GM21529 (cell line): ENCODE measurements at regions not wholly inside any gene's neighbourhood (a gene's known extent, or its start where the extent isn't known, plus 50 kb on each side); places are given as distances from the start of the nearest gene placed in this dataset.

ENCODE experiments used
- ATAC-seq: cut with Tn5 transposase; IDR thresholded peaks from one replicate; pipeline ENCODE4 v1.9.1; 2021; ENCODE audit not compliant: unreplicated experiment

DNA sequence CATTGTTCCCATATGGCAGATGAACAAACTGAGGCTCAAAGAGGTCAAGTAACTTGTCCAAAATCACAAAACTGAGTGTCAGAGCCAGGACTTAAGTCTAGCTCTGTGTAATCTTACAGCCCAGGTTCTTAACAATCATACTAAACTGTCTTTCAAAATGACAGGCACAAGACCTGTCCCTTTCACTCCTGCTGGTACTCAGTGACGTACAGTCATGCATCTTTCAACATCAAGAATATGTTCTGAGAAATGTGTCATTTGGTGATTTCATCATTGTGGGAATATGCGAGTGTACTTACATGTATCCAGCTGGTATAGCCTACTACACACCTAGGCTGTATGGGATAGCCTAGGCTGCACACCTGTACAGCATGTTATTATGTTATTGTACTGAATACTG is 646.8 kb upstream of the WWC1 start:
- no peak for ATAC-seq

DNA sequence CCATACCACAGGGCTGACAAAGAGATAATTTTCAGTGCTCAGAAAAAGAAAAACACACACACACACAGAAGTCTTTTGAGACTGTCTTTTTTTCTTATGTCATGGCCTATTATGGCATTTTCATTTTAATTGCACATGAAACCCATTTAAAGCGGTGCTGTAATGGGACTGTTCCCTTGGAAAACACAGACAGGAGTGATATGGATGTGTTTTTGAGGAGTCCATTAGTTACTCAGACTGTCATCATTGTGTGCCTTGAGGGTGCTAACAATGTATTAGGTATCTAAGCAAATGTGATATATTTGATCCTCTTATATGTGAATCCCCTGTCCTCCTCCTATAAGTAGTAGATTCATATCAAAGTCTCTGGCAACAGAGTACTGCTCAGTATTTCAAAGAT is 642.0 kb upstream of the WWC1 start:
- ATAC-seq = no peak

DNA sequence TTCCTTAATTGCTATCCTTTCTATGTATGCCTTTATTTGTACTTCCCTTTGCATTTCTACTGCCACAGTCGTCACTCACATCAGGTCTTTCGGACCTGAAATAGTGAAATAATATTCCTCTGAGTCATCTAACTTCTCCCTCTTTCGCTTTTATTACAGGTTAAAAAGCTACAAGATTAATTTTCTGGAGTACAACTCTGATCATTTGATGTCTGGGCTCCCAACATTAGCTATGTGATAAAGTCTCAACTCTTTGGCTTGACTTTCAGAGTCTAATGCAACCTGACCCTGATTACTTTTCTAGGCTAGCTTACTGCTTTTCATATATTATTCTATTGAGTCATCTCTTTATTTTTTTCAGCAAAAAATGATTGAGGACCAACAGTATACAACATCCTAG is 638.8 kb upstream of the WWC1 start:
- ATAC-seq = no peak

DNA sequence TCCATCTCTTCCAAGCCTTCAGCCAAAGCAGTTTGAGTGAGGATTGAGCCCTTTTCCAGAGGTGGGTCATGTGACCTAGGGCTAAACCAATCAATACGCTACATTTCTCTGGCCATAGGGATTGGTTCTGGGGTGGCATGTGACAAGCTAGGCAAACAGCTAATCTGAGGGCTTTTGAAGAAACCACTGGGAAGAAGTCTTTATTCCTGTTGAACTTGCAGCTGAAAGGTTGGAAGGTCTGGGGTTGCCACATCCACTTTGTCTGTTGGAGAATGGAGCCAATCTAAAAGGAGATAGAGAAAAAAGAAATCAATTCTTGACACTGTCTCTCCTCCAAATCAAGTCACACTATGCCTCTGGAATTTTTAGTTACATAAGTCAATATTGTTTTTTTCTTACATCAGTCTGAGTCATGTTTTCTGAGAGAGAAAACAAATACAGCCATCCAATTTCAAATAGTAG is 637.8 kb upstream of the WWC1 start:
- ATAC-seq = no peak

DNA sequence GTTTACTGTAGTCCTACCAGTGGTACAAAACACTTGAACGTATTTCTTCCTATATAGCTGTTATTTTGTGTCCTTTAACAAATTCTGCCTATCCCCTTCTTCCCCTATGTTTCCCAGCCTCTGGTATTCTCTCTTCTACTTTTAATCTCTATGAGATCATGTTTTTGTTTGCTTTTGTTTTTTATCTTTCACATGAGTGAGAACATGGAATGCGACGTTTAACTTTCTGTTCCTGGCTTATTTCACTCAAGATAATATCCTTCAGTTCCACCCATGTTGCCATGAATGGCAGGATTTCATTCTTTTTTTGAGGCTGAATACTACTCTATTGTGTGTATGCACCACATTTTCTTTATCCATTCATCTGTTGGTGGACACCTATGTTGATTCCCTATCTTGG is 634.4 kb upstream of the WWC1 start:
- no peak for ATAC-seq

DNA sequence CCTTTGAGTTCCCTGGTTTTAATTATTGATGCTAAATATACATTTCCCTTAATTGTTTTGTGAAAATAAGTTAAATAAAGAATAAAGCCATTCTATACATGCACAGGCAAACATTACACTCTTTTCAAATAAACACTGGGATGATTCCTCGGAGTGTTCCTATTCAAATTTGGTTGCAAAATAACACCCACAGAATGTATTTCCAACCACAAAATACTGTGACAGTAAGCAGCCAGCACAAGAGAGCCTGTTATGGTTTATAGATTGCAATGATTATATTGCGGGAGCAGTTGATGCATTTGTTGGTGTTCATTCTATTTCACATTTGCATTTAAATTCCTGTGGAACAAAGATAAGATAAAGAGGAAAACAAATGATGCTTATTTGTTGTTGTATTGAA is 632.6 kb upstream of the WWC1 start:
- no peak for ATAC-seq

DNA sequence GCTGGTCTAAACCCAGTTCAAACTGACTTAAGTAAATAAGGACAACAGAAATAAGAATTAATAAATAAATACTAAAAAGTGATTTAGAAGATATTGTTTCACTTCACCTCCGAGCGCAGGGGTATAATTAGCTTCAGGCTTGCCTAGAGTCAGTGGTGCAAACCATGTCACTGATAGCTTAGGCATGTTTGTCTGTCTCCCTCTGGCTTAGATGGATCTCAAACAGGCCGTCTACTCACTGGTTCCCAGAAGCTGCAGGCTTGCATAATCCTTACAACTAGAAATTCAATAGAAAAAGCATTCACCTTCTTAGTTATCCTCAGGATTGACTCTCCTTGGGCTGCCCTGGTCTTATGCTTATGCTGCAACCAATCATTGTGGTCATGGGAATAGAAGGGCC is 629.8 kb upstream of the WWC1 start:
- ATAC-seq = no peak

DNA sequence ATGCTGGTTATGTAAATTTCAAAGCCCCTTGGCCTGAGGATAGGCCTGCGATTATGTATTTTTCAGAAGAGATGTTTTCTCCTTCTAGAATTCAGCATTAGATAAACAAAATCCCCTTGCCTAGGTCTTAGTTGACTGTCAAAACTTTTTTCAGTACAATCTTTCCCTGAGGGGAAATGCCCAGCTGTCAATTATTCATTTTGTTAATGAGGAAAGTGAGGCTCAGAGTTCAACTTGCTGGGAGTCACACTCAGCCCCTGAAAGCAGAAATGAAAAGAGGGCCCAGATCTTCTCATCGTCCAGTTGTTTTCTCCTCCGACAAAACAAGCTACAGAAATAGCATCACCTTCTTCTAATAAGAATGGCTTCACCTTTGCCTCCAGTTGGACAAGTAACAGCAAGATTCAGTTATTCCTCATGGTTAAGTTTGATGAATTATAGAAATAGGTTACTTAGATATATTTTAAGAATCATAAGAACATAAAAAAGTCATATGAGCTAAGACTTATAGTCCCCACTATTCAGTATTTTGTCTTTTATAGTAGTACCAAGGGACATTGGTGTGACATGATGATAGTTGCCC is 627.1 kb upstream of the WWC1 start:
- no peak for ATAC-seq

DNA sequence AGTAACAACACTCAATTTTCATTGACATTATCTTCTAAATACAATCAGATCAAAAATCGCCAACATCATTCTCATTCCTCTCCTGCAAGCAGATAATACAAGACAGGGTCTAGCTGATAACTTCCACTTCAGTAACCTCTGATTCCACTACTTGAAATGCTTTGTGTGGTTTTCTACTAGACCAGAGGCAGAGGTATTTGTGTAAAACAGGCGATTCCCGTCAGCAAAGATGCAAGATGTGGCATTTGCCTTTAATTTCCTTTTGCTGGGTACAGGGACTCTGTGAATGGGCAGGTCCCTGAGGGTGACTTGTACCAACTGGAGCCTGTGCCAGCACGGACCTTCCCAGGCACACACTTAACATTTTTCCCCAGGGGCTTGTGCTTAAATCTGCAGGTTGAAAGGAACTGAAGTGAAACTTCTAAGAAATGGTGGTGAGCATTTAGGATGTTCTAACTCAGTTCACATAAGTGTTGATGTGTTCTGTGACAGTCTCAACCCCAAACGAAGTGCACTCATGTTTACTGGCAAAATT is 625.5 kb upstream of the WWC1 start:
- no peak for ATAC-seq

DNA sequence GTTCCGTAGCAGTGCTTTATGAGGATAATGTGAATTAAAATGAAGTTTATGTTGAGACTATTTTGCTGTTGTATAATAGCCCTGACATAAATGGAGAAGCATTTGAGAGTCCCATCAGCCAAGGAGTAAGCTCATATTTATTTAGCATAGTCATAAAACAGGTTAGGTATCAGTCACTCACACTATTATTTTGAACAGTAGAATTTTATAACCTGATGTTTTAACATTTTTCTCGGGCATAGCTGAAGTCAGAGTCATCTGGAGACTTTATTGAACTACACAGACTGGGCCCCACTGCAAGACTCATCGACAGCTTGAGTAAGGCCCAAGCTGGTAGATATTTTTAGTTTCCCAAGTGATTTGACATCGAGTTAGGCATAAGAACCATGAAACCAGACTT is 620.3 kb upstream of the WWC1 start:
- ATAC-seq = no peak

DNA sequence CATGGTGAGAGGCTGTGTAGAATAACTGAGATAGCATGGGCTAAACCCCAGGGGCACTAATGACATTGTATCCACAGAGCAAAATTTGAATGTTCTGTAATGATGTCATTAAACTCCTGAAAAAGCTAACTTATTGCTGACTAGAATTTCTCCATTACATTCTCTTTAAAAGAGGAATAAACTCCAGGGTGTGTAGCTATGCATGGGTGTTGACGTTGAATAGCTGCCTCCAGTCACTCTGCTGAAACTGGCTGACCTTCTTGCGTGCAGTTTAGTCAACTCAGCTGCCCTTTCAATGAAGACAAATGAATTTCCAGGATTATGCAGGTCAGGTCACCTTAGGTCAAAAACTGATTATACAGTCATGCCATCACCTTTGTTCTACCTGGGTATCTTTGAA is 617.5 kb upstream of the WWC1 start:
- ATAC-seq = no peak

DNA sequence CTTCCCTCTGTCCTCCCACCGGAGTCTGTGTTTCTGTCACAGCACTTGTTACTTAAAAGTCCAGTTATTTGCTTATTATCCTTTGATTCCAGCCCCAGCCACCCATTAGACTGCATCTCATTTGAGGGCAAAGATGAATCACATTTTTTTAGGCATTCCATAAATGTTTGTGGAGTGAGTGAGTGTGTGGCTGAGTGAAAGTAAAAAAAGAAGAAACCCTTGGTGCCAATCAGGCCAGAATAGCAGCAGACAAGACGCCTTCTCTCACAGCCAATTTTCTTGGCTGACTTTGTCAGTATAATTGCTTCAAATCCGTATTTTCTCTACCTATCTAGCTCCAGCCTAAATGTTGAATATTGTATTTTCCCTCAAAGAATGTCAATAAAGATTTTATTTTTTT is 613.0 kb upstream of the WWC1 start:
- no peak for ATAC-seq

DNA sequence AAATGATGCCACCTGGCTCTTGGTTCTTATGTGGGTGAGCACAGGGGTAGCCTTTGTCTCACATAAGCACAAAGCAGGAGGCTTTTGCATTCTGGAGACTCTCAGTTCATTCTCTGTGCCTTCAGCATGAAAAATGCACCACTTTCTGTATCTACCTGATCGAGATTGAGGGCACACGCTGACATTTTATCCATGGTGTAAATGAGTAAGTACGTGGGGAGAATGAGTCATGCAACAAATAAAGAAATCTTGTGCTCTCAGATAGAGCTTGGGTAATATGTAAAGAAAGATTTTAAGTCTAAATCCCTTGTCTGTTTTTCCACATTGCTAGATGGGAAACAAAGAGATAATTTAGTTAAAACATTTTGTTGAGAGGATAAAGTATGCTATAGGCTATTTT is 607.2 kb upstream of the WWC1 start:
- ATAC-seq = no peak

DNA sequence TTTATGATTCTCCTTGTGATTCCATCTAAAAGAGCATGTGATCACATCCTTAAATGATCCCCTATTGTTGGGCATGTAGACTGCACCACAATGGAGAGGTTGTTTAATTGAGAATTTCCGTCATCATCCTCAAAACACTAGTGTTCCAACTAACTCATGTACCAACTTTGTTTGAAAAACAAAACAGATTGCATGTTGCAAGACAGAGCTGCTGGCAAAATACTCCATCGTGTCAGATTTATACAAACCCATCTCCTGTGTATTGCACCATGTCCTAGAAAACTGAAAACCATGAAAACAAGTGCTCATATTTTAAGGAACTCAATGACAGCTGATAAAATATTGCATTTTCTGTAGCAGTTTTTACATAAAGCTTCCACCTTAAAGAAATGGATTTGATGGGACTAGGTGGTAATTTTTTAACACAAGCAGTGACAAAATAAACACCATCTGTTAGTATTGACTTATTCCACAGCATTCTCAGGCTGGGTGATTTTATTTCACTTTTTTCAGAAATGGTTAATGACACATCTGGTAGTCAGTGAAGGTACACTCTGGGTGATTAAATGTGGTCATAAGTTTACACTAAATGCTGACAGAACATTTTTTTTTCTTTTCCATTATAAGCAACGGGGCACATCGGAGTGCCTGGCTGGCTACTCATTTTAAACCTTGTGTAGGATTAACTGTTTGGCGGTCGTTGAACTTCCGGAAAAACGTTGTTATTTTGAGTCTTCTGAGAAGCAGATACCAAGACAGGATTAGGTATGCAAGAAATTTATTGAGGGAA is 602.9 kb upstream of the WWC1 start:
- ATAC-seq = no peak

DNA sequence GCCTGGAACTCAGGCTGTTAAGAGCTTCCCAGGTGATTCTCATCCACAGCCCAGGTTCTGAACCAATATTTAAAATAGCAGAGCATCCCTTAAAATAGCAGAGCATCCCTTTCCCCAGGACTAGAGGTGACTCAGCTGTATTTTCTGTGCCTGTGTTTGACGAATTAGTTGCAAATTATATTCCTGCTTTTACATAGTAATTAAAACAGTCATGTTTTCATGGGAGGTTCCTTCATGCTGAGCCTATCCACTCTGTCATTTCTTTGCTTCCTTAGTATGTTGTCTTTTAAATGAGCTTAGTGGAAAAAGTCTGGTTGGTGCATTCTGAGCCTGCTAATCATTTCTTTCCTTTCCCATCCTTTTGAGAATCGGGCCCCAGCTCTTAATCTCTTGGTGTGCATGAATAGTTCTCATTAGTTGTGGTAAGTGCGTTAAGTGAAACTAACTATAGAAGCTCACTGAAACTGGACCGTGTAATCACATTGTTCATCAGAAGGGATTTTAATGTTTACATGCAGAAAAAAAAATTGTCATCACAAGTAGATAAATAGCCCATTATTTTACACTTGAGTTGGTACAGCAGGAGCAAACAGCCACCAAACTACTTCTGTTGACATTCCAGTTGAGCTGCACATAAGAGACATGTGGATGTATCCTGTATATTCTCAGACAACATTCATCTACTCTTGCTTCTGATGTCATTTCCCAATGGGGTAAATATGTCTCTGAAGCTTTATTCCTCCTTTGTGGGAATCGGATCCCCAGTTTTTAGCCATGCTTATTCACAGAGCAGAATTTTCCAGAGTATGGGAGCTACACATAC is 596.9 kb upstream of the WWC1 start:
- ATAC-seq = no peak

DNA sequence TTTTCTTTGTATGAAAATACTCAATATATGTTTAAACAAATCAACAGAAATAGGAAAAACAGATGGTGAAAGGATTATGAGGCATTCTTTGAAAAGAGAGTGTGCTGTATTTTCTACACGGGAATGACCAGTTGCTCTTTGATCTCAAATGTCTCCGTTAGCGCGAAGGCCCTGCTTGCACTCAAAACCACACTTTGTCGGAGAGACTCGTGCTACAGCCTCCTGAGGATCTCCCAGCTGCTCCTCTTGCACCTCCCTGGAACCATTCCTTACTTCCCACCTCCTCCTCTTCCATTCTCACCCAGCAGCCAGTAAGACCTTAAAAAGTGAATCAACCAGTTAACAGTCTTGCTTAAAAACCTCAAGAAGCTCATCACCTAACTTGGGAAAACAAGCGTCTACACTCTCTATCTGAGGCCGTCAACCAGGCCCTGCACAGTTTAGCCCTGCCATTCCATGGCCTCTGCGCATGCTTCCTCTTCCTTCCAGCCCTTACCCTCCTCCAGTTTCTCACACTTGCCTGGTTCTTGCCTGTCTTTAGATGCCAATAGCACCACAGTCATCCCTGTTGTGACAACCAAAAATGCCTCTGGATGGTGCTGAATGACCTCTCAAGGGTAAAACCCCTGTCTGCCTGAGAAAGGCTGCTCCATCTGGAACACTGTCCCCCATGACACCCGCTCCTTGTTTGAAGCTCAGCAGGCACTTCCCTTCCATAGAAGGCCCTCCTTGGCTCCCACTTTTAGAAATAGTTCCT is 594.7 kb upstream of the WWC1 start:
- no peak for ATAC-seq

DNA sequence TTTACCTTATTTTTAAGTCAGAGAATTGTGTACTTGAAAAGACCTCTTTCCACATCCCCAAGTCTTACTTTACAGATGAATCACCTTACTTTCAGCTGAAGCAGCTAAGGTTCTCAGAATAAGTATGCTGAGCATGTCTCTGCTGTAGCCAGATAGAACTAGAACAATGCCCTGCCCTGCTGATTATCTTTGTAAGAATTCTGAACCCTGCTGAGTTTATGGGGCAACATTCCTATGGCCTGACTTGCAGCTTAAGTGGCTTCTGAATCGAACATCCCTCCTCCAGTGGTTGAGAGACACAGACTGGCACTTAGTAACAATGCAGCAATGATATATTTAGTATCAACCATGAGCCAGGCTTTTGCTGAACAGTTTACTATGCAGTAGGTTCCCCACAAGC is 592.0 kb upstream of the WWC1 start:
- no peak for ATAC-seq

DNA sequence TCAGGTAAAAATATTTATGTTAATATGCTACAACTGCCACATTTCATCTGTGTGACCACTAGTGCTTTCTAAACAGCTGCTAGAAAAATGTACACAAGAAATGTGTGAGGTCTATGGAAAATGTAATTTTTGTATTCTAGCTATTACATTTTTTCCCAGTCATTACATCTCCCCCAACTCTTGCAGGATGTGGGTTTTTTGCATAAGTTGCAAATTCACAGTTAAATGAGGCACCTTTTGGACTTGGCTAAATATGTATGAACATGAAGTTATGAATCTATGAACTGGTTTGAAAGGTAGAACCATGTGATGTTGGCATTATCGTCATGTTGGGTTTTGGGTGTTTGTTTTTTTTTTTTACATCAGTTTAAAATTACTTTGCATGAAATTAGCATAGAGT is 590.4 kb upstream of the WWC1 start:
- no peak for ATAC-seq

DNA sequence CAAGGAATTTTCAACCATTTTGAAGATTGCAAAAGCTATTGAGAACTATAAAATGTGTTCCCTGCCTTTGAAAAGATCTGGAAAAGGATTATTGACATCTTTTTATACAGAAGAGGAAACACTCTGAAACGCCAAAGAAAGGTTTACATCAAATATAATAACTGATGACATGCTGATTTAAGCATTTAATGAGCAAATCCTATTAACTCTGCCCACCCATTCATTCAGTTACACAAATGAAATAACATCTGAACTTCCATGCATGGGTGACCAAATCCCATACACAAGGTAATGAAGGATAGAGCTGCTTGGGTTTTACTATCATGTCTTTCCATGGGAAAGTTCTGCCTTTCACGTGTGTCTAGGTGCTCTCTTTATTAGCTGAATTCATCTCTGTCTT is 589.4 kb upstream of the WWC1 start:
- no peak for ATAC-seq

DNA sequence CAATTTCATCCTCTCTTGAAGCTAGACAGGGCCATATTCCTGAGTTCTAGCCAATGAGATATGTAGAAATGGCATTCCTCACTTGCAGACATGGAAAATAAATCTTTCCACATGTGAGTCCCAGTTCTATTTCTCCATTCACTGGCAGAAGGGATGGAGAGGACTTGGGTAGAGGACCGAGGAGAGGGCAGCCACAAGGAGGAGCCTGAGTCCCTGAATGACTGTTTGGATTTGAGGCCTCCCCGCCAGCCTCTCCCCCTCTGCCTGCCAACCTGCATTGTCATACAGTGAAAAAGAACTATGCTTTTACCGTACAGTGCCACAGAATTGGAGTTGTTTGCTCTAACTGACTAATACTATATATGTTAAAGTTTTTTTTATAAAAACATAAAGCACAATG is 583.0 kb upstream of the WWC1 start:
- no peak for ATAC-seq

DNA sequence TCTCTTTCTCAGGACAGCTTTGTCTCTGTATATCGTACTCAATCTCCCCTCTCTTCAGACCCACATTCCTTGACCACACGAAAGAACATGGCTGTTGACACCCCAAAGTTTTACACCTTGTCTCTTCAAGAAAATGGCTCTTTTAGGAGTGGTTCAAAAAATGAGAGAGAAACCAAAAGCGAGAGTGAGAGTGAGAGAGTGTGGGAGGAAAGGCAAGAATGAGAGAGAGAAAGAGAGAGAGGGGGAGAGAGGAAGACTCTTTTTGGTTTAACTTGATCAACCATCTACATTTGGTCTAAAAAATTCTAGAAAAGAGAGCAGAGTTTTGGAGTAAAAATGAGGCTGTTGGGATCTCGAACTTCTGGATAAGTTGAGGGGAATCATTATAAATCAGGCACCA is 581.8 kb upstream of the WWC1 start:
- peak; percentile 75 for ATAC-seq
